Calu3 (cell line): ENCODE measurements at regions not wholly inside any gene's neighbourhood (a gene's known extent, or its start where the extent isn't known, plus 50 kb on each side); places are given as distances from the start of the nearest gene placed in this dataset.

Experiments used
- BruUV-seq: library from RNA; stranded (reverse); fragments of 400-500 nt; replicated peaks from 2 replicates; lab custom pipeline; 2021; lab: Mats Ljungman, UMichigan
- CTCF ChIA-PET: fragments of 300-600 bp; sonication (Branson Sonifier 250); formaldehyde crosslinking; loops from one replicate; lab custom pipeline; 2022; ENCODE audit warnings: antibody characterized with exemption; lab: Charles Lee
- DNase-seq: peaks from one replicate; pipeline ENCODE4 v3.0.0; 2022
- H3K27ac Mint-ChIP-seq: one replicate; pipeline ENCODE4 v1.8.0; 2022; ENCODE audit warnings: mixed read lengths; ENCODE audit not compliant: unreplicated experiment
- H3K27me3 Mint-ChIP-seq: one replicate; pipeline ENCODE4 v1.8.0; 2022; ENCODE audit warnings: mixed read lengths; ENCODE audit not compliant: unreplicated experiment
- H3K36me3 Mint-ChIP-seq: one replicate; pipeline ENCODE4 v1.8.0; 2022; ENCODE audit warnings: mild to moderate bottlenecking, moderate library complexity, mixed read lengths; ENCODE audit not compliant: insufficient read depth, unreplicated experiment
- H3K4me1 Mint-ChIP-seq: one replicate; pipeline ENCODE4 v1.8.0; 2022; ENCODE audit warnings: mild to moderate bottlenecking, low read depth, mixed read lengths; ENCODE audit not compliant: unreplicated experiment
- H3K4me3 Mint-ChIP-seq: one replicate; pipeline ENCODE4 v1.8.0; 2022; ENCODE audit warnings: mild to moderate bottlenecking, low read depth, moderate library complexity, mixed read lengths; ENCODE audit not compliant: unreplicated experiment
- H3K9me3 Mint-ChIP-seq: one replicate; pipeline ENCODE4 v1.8.0; 2022; ENCODE audit warnings: low read depth, mixed read lengths; ENCODE audit not compliant: unreplicated experiment
- CTCF ChIP-seq: fragments of 200-600 bp; IDR thresholded peaks from one replicate; pipeline ENCODE4 v1.8.0; 2022; ENCODE audit warnings: antibody characterized with exemption; ENCODE audit not compliant: unreplicated experiment
- intact Hi-C: fragments of 100-400 bp; cut with micrococcal nuclease; formaldehyde crosslinking; loops from one replicate; pipeline ENCODE4 v1.10.0; 2022; ENCODE audit not compliant: unreplicated experiment

GRCh38 chr12:88648625-88649024 is 68.4 kb upstream of the KITLG start:
- DNase-seq: no peak
- intact Hi-C loops: no loop called here
- H3K27me3 Mint-ChIP-seq: no peaks in the 10 kb centered on the region
- H3K9me3 Mint-ChIP-seq: peaks cover 3% of the 10 kb centered on the region
- H3K4me3 Mint-ChIP-seq: no peak overlapping the region
- no peaks in the 10 kb centered on the region for H3K4me1 Mint-ChIP-seq
- no peak for TF ChIP-seq CTCF
- no peak overlapping the region for H3K27ac Mint-ChIP-seq
- CTCF ChIA-PET: no interaction called here
- H3K36me3 Mint-ChIP-seq: no peaks in the 10 kb centered on the region
- BruUV-seq: no TSS peak

GRCh38 chr12:88646824-88647223 is 66.6 kb upstream of the KITLG start:
- intact Hi-C loops: no loop called here
- Mint-ChIP-seq H3K27ac (no peak overlapping the region), H3K4me3 (no peak overlapping the region), H3K9me3 (no peaks in the 10 kb centered on the region), H3K36me3 (no peaks in the 10 kb centered on the region), H3K27me3 (no peaks in the 10 kb centered on the region), H3K4me1 (no peaks in the 10 kb centered on the region)
- TF ChIP-seq CTCF: no peak
- DNase-seq: no peak
- no TSS peak for BruUV-seq
- CTCF ChIA-PET: no interaction called here

- no peaks in the 10 kb centered on the region for H3K27me3 Mint-ChIP-seq
- no peak for DNase-seq
- CTCF ChIA-PET: no interaction called here
- TF ChIP-seq CTCF: no peak
- intact Hi-C loops: no loop called here
- H3K36me3 Mint-ChIP-seq: no peaks in the 10 kb centered on the region
- H3K9me3 Mint-ChIP-seq: no peaks in the 10 kb centered on the region
- H3K4me1 Mint-ChIP-seq: no peaks in the 10 kb centered on the region
- BruUV-seq: no TSS peak
- no peak overlapping the region for H3K4me3 Mint-ChIP-seq
- no peak overlapping the region for H3K27ac Mint-ChIP-seq
Measured at GRCh38 chr12:88645816-88646215, 65.5 kb upstream of the KITLG start.

GRCh38 chr12:88644946-88645702 is 64.9 kb upstream of the KITLG start:
- no peaks in the 10 kb centered on the region for H3K4me1 Mint-ChIP-seq
- H3K27ac Mint-ChIP-seq: no peak overlapping the region
- intact Hi-C loops: no loop called here
- no peaks in the 10 kb centered on the region for H3K27me3 Mint-ChIP-seq
- no peak for DNase-seq
- no peaks in the 10 kb centered on the region for H3K36me3 Mint-ChIP-seq
- H3K9me3 Mint-ChIP-seq: no peaks in the 10 kb centered on the region
- H3K4me3 Mint-ChIP-seq: no peak overlapping the region
- BruUV-seq: no TSS peak
- TF ChIP-seq CTCF: no peak
- CTCF ChIA-PET: no interaction called here
